Astrocyte (in vitro differentiated cells and primary cell): ENCODE measurements at regions not wholly inside any gene's neighbourhood (a gene's known extent, or its start where the extent isn't known, plus 50 kb on each side); places are given as distances from the start of the nearest gene placed in this dataset.

Experiments
- DNase-seq: peaks from one replicate; pipeline ENCODE4 v3.0.0-alpha.2; 2010; ENCODE audit warnings: low read depth
- FAIRE-seq: peaks from 2 replicates; lab custom pipeline; 2011; peaks lifted over from hg19 to GRCh38; lab: Jason Lieb, UNC
- H2AFZ ChIP-seq: 2 replicates; pipeline ENCODE4 v1.6.0; 2012; ENCODE audit warnings: low read depth, low read length, inconsistent platforms
- H3K27ac ChIP-seq: 2 replicates; pipeline ENCODE4 v1.5.1; 2011; ENCODE audit warnings: low read depth, low read length, inconsistent platforms
- H3K27me3 ChIP-seq: 2 replicates; pipeline ENCODE4 v1.6.0; 2011; ENCODE audit warnings: low read length, inconsistent platforms; ENCODE audit not compliant: insufficient read depth
- H3K36me3 ChIP-seq: 2 replicates; pipeline ENCODE4 v1.5.1; 2011; ENCODE audit warnings: low read length, inconsistent platforms; ENCODE audit not compliant: insufficient read depth
- H3K4me1 ChIP-seq: 2 replicates; pipeline ENCODE4 v1.5.1; 2011; ENCODE audit warnings: low read length, inconsistent platforms; ENCODE audit not compliant: insufficient read depth
- H3K4me2 ChIP-seq: 2 replicates; pipeline ENCODE4 v1.6.0; 2012; ENCODE audit warnings: low read length, inconsistent platforms
- H3K4me3 ChIP-seq: 2 replicates; pipeline ENCODE4 v1.5.1; 2011; ENCODE audit warnings: low read depth, mild to moderate bottlenecking, low read length, inconsistent platforms; ENCODE audit not compliant: insufficient read depth
- H3K79me2 ChIP-seq: 2 replicates; pipeline ENCODE4 v1.6.0; 2012; ENCODE audit warnings: mild to moderate bottlenecking, low read length, inconsistent platforms; ENCODE audit not compliant: insufficient read depth
- H3K9ac ChIP-seq: 2 replicates; pipeline ENCODE4 v1.6.0; 2012; ENCODE audit warnings: mild to moderate bottlenecking, low read length, inconsistent platforms
- H3K9me3 ChIP-seq: 2 replicates; pipeline ENCODE4 v1.5.1; 2012; ENCODE audit warnings: low read depth, mild to moderate bottlenecking, low read length, inconsistent platforms; ENCODE audit not compliant: insufficient read depth
- H4K20me1 ChIP-seq: 2 replicates; pipeline ENCODE4 v1.6.0; 2012; ENCODE audit warnings: low read length, inconsistent platforms; ENCODE audit not compliant: insufficient read depth
- H3K27ac Mint-ChIP-seq: one replicate; pipeline ENCODE4 v1.8.0; 2021; ENCODE audit warnings: mild to moderate bottlenecking, mixed read lengths; ENCODE audit not compliant: unreplicated experiment
- H3K27me3 Mint-ChIP-seq: one replicate; pipeline ENCODE4 v1.8.0; 2021; ENCODE audit warnings: low read depth, mixed read lengths; ENCODE audit not compliant: unreplicated experiment
- H3K36me3 Mint-ChIP-seq: one replicate; pipeline ENCODE4 v1.8.0; 2021; ENCODE audit warnings: low read depth, mixed read lengths; ENCODE audit not compliant: unreplicated experiment
- H3K4me1 Mint-ChIP-seq: one replicate; pipeline ENCODE4 v1.8.0; 2021; ENCODE audit warnings: low read depth, mixed read lengths; ENCODE audit not compliant: unreplicated experiment
- H3K4me3 Mint-ChIP-seq: one replicate; pipeline ENCODE4 v1.8.0; 2021; ENCODE audit warnings: mild to moderate bottlenecking, moderate library complexity, mixed read lengths; ENCODE audit not compliant: unreplicated experiment
- H3K9me3 Mint-ChIP-seq: one replicate; pipeline ENCODE4 v1.8.0; 2021; ENCODE audit warnings: mild to moderate bottlenecking, mixed read lengths; ENCODE audit not compliant: unreplicated experiment
- CTCF ChIP-seq: IDR thresholded peaks from 2 replicates; pipeline ENCODE4 v1.5.1; 2011; ENCODE audit warnings: low read depth, mild to moderate bottlenecking, inconsistent platforms, low read length, moderate library complexity; ENCODE audit not compliant: insufficient read depth
- EZH2 ChIP-seq: IDR thresholded peaks from 2 replicates; pipeline ENCODE4 v1.6.1; 2012; ENCODE audit warnings: mild to moderate bottlenecking, low read length, inconsistent platforms; ENCODE audit not compliant: insufficient read depth

GRCh38 chr16:13510425-13511151 lies 409.4 kb upstream of the ERCC4 start:
- no peak for DNase-seq
- no peak for FAIRE-seq
- H3K4me2 ChIP-seq, result no peak overlapping the region
- H3K27ac Mint-ChIP-seq, result no peak overlapping the region
- no peaks in the 10 kb centered on the region for H3K36me3 ChIP-seq
- H3K36me3 Mint-ChIP-seq, result no peaks in the 10 kb centered on the region
- no peak overlapping the region for H3K4me3 Mint-ChIP-seq
- H3K4me3 ChIP-seq, result no peak overlapping the region
- no peak overlapping the region for H2AFZ ChIP-seq
- no peaks in the 10 kb centered on the region for H3K9me3 ChIP-seq
- H3K27me3 ChIP-seq, result no peaks in the 10 kb centered on the region
- H3K4me1 Mint-ChIP-seq, result no peaks in the 10 kb centered on the region
- TF ChIP-seq EZH2 (no peak), CTCF (no peak)
- H3K9ac ChIP-seq, result no peak overlapping the region
- H3K27me3 Mint-ChIP-seq, result no peaks in the 10 kb centered on the region
- no peak overlapping the region for H3K27ac ChIP-seq
- H3K79me2 ChIP-seq, result no peaks in the 10 kb centered on the region
- H4K20me1 ChIP-seq, result no peaks in the 10 kb centered on the region
- no peaks in the 10 kb centered on the region for H3K4me1 ChIP-seq
- H3K9me3 Mint-ChIP-seq, result peaks cover 8% of the 10 kb centered on the region

- Mint-ChIP-seq H3K36me3 (no peaks in the 10 kb centered on the region), H3K27me3 (peaks cover 3% of the 10 kb centered on the region), H3K4me3 (no peak overlapping the region), H3K4me1 (no peaks in the 10 kb centered on the region), H3K27ac (no peak overlapping the region), H3K9me3 (peaks cover 10% of the 10 kb centered on the region)
- Histone ChIP-seq H2AFZ (no peak overlapping the region), H3K27me3 (no peaks in the 10 kb centered on the region), H3K4me3 (no peak overlapping the region), H3K27ac (no peak overlapping the region), H4K20me1 (no peaks in the 10 kb centered on the region), H3K9ac (no peak overlapping the region), H3K9me3 (peaks cover 8% of the 10 kb centered on the region), H3K4me1 (no peaks in the 10 kb centered on the region), H3K36me3 (no peaks in the 10 kb centered on the region), H3K4me2 (no peak overlapping the region), H3K79me2 (no peaks in the 10 kb centered on the region)
- no peak for DNase-seq
- TF ChIP-seq CTCF (no peak), EZH2 (no peak)
- no peak for FAIRE-seq
Observed at GRCh38 chr16:13517841-13518240, 402.1 kb upstream of the ERCC4 start.

GRCh38 chr16:13519871-13520270 lies 400.1 kb upstream of the ERCC4 start:
- no peaks in the 10 kb centered on the region for H3K79me2 ChIP-seq
- DNase-seq (no peak), FAIRE-seq (no peak)
- no peaks in the 10 kb centered on the region for H4K20me1 ChIP-seq
- no peak overlapping the region for H3K9ac ChIP-seq
- Mint-ChIP-seq H3K9me3 (peaks cover 8% of the 10 kb centered on the region), H3K4me1 (no peaks in the 10 kb centered on the region), H3K4me3 (no peak overlapping the region), H3K27ac (no peak overlapping the region), H3K27me3 (peaks cover 3% of the 10 kb centered on the region), H3K36me3 (no peaks in the 10 kb centered on the region)
- H2AFZ ChIP-seq, result no peak overlapping the region
- no peak overlapping the region for H3K4me3 ChIP-seq
- no peak for TF ChIP-seq CTCF
- no peak overlapping the region for H3K4me2 ChIP-seq
- H3K4me1 ChIP-seq, result no peaks in the 10 kb centered on the region
- no peaks in the 10 kb centered on the region for H3K27me3 ChIP-seq
- no peak overlapping the region for H3K27ac ChIP-seq
- no peaks in the 10 kb centered on the region for H3K36me3 ChIP-seq
- H3K9me3 ChIP-seq, result peaks cover 8% of the 10 kb centered on the region
